Muscle layer of colon (tissue), 2 donors: ENCODE measurements at regions not wholly inside any gene's neighbourhood (a gene's known extent, or its start where the extent isn't known, plus 50 kb on each side); places are given as distances from the start of the nearest gene placed in this dataset.

Experiments used
- H3K27ac ChIP-seq: one replicate; pipeline ENCODE4 v1.7.0; 2013; ENCODE audit warnings: low read depth, mild to moderate bottlenecking, low read length, moderate library complexity
- H3K27me3 ChIP-seq, 2 donors: one replicate each; pipeline ENCODE4 v1.7.0; 2013; ENCODE audit warnings: low read length in 2 of 2, mild to moderate bottlenecking in 2 of 2; ENCODE audit not compliant: insufficient read depth in 2 of 2, control insufficient read depth in 1 of 2
- H3K36me3 ChIP-seq: one replicate; pipeline ENCODE4 v1.7.0; 2013; ENCODE audit warnings: mild to moderate bottlenecking, low read length; ENCODE audit not compliant: insufficient read depth
- H3K4me1 ChIP-seq: one replicate; pipeline ENCODE4 v1.7.0; 2013; ENCODE audit warnings: mild to moderate bottlenecking, low read length; ENCODE audit not compliant: insufficient read depth
- H3K4me3 ChIP-seq, 2 donors: one replicate each; pipeline ENCODE4 v1.7.0; 2013; ENCODE audit warnings: low read length in 2 of 2, low read depth in 1 of 2, mild to moderate bottlenecking in 1 of 2, moderate library complexity in 1 of 2
- H3K9ac ChIP-seq: one replicate; pipeline ENCODE4 v1.7.0; 2013; ENCODE audit warnings: low read length
- H3K9me3 ChIP-seq: one replicate; pipeline ENCODE4 v1.7.0; 2013; ENCODE audit warnings: mild to moderate bottlenecking, low read length
- donor health status: abdominal sarcoma.
- donor health status: Adenocarcinoma of cecum.

DNA sequence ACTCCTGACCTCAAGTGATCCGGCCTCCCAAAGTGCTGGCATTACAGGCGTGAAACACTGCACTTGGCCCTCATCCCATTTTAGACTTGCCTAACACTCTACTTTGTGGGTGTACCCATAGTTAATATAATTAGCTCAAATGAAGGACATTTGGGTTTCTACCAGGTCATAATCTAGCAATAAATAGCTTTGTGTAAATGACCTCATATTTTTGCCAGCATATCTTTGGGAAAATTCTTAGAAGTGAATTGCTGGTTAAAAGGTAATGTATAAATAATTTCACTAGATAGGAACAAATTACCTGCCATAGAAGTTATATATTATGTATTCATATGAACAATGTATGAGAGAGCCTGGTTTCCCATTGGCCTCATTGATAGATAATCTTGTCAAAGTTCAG, 206.0 kb downstream of the DIPK2A start:
- Histone ChIP-seq H3K4me3 (no peak overlapping the region), H3K4me1 (no peaks in the 10 kb centered on the region), H3K36me3 (no peaks in the 10 kb centered on the region)

DNA sequence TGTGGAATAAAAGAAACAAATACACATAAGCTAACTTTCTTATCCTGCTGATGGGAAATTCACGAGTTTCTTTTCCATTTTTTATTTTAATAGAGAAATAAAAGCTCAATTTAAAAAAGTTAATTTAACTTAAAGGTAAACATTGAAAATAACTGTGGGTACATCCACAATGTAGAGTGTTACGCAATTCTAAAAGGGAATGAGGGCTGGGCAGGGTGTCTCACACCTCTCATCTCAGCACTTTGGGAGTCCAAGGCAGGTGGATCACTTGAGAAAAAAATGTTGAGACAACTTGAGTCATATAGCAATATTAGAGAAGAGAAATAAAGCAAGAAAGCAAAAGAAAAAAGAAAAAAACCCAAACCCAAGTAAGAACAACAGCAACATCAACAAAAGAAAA, 207.0 kb downstream of the DIPK2A start:
- Histone ChIP-seq H3K9ac (no peak overlapping the region), H3K27ac (no peak overlapping the region), H3K36me3 (no peaks in the 10 kb centered on the region), H3K4me3 (no peak overlapping the region), H3K27me3 (no peaks in the 10 kb centered on the region), H3K9me3 (no peaks in the 10 kb centered on the region), H3K4me1 (no peaks in the 10 kb centered on the region)

More for the DNA sequence above, 206.0 kb downstream of the DIPK2A start:
- H3K9ac ChIP-seq, result no peak overlapping the region
- H3K27me3 ChIP-seq, result no peaks in the 10 kb centered on the region
- H3K9me3 ChIP-seq, result no peaks in the 10 kb centered on the region
- no peak overlapping the region for H3K27ac ChIP-seq

DNA sequence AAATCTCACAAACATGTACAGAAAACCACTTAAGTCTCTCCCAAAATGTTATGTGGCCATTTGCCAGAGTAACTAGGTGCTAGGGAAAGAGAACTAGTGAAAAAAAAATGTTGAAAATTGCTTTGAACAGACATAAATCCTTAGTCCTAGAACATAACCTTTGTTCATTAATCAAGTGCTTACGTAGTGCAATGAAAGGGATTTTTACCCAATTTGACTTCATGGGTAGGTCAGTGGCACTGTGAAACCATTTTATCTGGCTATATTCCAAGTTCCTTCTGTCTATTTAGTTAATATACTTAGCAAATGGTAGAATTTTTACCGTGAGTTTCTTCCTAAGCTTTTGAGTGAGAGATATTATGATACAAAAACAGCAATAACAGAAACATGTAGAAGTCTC, 209.4 kb downstream of the DIPK2A start:
- Histone ChIP-seq H3K27me3 (no peaks in the 10 kb centered on the region), H3K4me3 (no peak overlapping the region), H3K36me3 (no peaks in the 10 kb centered on the region), H3K9ac (no peak overlapping the region), H3K4me1 (no peaks in the 10 kb centered on the region), H3K9me3 (no peaks in the 10 kb centered on the region), H3K27ac (no peak overlapping the region)

DNA sequence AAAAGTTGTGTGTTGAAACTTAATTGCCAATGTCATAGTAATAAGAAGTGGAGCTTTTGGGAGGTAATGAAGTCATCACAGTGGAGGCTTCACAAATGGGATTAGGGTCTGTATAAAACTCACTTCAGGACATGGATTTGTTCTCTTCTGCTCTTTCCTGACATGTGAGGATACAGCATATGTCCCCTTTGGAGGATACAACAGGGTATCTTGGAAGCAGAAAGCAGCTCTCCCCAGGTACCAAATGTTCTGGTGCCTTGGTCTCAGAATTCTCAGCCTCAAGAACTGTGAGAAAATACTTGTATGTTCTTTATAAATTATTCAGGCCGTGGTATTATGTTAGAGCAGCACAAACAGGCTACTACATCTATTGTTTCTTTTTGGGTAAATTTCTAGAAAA, 210.9 kb downstream of the DIPK2A start:
- no peaks in the 10 kb centered on the region for H3K9me3 ChIP-seq
- no peak overlapping the region for H3K27ac ChIP-seq
- no peaks in the 10 kb centered on the region for H3K36me3 ChIP-seq
- H3K4me3 ChIP-seq, result no peak overlapping the region
- no peaks in the 10 kb centered on the region for H3K27me3 ChIP-seq
- no peak overlapping the region for H3K9ac ChIP-seq
- H3K4me1 ChIP-seq, result no peaks in the 10 kb centered on the region

DNA sequence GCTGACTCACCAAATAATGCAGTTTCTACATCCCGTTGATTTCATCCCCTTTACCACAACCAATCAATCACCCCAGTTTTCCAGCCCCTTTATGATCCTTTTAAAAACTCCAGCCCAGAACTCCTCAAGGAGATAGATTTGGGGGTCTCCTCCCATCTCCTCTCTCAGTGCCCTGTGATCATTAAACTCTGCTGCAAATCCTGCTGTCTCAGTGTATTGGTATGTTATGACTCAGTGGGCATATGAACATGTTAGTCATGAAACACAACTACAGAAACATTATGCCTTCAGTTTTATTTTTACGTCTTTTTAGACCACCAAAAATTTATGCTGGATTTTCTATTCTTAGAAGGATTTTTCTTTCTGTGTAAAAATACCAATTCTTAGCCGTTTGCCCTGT, 213.7 kb downstream of the DIPK2A start:
- H3K4me3 ChIP-seq, result no peak overlapping the region
- H3K36me3 ChIP-seq, result no peaks in the 10 kb centered on the region
- no peaks in the 10 kb centered on the region for H3K4me1 ChIP-seq
- H3K27me3 ChIP-seq, result no peaks in the 10 kb centered on the region
- H3K27ac ChIP-seq, result no peak overlapping the region
- no peak overlapping the region for H3K9ac ChIP-seq
- H3K9me3 ChIP-seq, result no peaks in the 10 kb centered on the region

DNA sequence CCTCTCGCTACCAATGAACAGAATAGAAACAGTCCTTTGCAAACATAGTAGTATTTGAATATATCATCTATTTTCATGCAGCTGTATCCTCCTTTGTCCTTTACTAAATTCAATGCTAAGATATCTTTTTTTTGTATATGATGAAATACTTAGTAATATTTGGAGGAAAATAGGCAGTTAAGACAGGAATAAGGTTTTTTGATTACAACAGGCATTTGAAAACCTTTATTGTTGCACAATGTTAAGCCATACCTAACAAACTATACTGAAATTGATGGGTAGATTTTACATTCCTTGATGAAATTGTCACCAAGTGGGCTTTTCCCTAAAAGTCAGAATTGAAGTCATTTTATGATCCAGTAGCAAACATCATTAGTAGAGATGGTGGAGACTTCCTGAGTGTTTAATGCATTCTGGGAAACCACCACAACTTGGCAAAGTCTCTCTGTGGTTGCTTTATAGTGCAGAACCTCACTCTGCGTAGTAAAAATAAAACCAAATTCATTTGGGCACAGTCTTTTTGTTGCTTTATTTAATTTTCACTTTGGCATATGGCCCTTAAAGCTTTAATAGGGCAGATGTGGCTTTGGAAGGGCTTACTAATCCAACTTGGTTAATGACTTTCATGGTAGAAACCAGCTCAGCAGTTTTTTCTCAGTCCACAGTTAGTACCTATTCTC, 216.0 kb downstream of the DIPK2A start:
- Histone ChIP-seq H3K27me3 (no peaks in the 10 kb centered on the region), H3K4me3 (no peak overlapping the region), H3K36me3 (no peaks in the 10 kb centered on the region)

DNA sequence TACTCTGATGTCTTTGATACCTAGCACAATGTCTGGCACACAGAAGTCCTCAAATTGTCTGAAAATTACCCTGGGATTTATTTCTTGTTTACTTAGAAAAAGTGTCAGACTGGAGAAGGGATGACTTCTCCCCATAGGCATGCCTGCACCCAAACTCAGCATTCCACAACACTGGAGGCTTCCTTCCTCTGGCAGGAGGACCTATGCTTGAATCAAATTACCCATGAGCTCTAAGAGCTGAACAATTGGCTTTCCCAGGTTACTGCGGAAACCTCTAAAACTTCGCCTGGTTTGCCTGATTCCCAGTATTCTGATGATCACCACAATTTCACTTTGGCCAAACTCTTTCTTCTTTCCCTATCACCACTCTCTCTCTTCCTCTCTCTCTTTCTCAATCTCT, 217.4 kb downstream of the DIPK2A start:
- no peaks in the 10 kb centered on the region for H3K9me3 ChIP-seq
- no peaks in the 10 kb centered on the region for H3K27me3 ChIP-seq
- H3K4me1 ChIP-seq, result no peaks in the 10 kb centered on the region
- H3K4me3 ChIP-seq, result no peak overlapping the region
- no peaks in the 10 kb centered on the region for H3K36me3 ChIP-seq
- H3K9ac ChIP-seq, result no peak overlapping the region
- no peak overlapping the region for H3K27ac ChIP-seq

More for the DNA sequence above, 216.0 kb downstream of the DIPK2A start:
- Histone ChIP-seq H3K9me3 (no peaks in the 10 kb centered on the region), H3K4me1 (no peaks in the 10 kb centered on the region), H3K9ac (no peak overlapping the region), H3K27ac (no peak overlapping the region)

DNA sequence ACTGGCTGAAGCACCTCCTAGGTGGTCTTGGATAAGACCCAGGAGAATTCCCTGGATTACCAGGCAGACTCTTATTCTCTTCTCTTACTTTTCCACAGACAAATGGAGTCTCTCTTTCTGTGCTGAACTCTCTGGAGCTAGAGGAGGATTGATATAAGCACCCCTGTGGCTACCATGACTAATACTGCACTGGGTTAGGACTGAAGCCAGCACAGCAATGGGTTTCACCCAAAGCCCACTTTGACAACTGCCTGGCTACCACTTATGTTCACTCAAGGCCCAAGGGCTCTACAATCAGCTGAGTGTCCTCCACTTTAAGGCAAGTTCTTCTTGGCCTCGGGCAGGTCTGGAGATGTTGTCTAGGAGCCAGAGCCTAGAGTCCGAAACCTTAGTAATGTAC, 225.5 kb downstream of the DIPK2A start:
- no peaks in the 10 kb centered on the region for H3K4me1 ChIP-seq
- peaks cover 4% of the 10 kb centered on the region for H3K9me3 ChIP-seq
- no peaks in the 10 kb centered on the region for H3K36me3 ChIP-seq
- H3K27ac ChIP-seq, result no peak overlapping the region
- no peaks in the 10 kb centered on the region for H3K27me3 ChIP-seq
- H3K4me3 ChIP-seq, result no peak overlapping the region
- no peak overlapping the region for H3K9ac ChIP-seq

DNA sequence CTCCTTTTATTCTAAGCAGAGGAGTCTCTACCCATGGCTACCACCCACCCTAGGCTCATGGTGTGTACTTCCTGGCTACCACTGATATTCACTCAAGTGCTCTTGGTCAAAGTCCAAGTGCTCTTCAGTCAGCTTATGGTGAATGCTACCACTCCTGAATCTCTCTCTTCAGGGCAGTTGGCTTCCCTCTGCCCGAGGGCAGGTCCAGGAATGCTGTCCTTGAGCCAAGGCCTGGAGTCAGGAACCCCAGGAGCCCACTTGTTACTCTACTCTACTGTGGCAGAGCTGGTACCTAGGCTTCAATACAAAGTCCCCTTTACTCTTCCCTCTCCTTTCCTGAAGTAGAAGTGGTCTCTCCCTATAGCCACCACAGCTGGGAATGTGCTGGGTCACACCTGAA, 226.0 kb downstream of the DIPK2A start:
- Histone ChIP-seq H3K27ac (no peak overlapping the region), H3K27me3 (no peaks in the 10 kb centered on the region), H3K9ac (no peak overlapping the region), H3K4me3 (no peak overlapping the region), H3K4me1 (no peaks in the 10 kb centered on the region), H3K9me3 (peaks cover 4% of the 10 kb centered on the region), H3K36me3 (no peaks in the 10 kb centered on the region)

DNA sequence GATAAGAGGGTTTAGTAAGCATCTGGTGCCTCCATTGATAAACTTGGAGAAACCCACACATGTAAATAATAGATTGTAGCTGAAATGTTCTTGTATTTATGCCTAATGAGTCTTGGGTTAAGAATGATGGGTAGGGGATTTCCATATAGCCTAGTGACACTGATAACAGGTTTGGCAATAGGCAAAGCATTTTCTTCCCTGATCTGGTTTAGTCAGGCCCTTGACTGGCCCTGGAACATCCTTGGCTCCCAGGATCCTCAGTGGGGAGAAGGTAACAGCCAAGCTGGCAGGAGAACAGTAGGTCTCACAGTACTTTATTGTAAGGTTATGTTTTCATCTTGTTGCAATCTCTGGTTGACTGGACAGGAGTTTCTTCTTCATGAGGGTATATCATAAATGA, 228.4 kb downstream of the DIPK2A start:
- Histone ChIP-seq H3K9ac (no peak overlapping the region), H3K27me3 (no peaks in the 10 kb centered on the region), H3K27ac (no peak overlapping the region), H3K4me1 (no peaks in the 10 kb centered on the region), H3K9me3 (no peaks in the 10 kb centered on the region), H3K4me3 (no peak overlapping the region), H3K36me3 (no peaks in the 10 kb centered on the region)

DNA sequence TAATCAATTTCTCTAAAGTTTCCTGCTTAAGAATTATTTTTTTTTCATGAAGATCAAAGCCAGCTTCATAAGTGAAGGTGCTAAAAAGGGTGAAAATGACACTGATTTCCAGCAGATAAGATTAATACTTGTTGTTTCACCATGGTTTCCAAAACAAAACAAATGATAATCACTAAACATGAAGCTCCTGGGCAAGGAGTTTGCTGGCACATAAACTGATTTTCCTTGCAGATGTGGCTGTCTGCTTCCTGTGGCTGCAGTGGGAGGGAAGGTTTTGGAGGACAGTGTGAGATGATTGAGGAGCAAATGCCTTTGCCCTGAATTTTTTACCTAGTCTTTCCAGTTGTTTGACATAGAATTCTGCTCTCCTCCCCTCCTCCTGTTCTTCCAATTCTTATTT, 228.8 kb downstream of the DIPK2A start:
- no peaks in the 10 kb centered on the region for H3K27me3 ChIP-seq

DNA sequence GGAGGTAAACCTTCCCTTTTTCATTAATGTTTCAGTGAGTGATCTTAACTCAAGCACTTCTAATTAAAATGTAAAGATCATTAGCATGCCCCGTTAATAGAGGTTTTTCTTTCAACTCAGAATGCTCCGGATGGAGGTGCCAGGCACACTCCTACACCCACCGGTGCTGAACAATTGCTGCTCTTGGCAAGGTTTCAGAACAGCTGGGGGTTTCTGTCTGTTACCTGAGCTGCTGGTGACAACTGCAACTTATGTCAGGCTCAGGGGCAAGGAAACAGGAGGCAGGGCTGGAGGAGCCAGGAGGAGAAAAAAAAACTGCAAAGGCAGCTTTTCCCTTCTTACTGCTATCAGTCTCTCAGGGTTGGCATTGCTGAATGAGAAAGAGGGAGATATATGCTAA, 250.1 kb downstream of the DIPK2A start:
- H3K36me3 ChIP-seq, result no peaks in the 10 kb centered on the region
- no peaks in the 10 kb centered on the region for H3K9me3 ChIP-seq
- no peak overlapping the region for H3K9ac ChIP-seq
- no peak overlapping the region for H3K4me3 ChIP-seq
- no peak overlapping the region for H3K27ac ChIP-seq
- no peaks in the 10 kb centered on the region for H3K27me3 ChIP-seq
- no peaks in the 10 kb centered on the region for H3K4me1 ChIP-seq

More for the DNA sequence above, 228.8 kb downstream of the DIPK2A start:
- Histone ChIP-seq H3K4me1 (no peaks in the 10 kb centered on the region), H3K36me3 (no peaks in the 10 kb centered on the region), H3K27ac (no peak overlapping the region), H3K9me3 (no peaks in the 10 kb centered on the region), H3K4me3 (no peak overlapping the region), H3K9ac (no peak overlapping the region)
